NOMO-1 treated with DMSO at 0.1 percent for 48 hours (cell line): ENCODE measurements at regions not wholly inside any gene's neighbourhood (a gene's known extent, or its start where the extent isn't known, plus 50 kb on each side); places are given as distances from the start of the nearest gene placed in this dataset.
"Not testable (repeated sequence)": the region's sequence is repeated elsewhere in the genome, so short reads cannot be mapped to it uniquely, and the experiment has no call there.

Experiments used
- DNase-seq: peaks from one replicate; lab custom pipeline; 2025; ENCODE audit not compliant: unreplicated experiment; lab: John Stamatoyannopoulos, UW

DNA sequence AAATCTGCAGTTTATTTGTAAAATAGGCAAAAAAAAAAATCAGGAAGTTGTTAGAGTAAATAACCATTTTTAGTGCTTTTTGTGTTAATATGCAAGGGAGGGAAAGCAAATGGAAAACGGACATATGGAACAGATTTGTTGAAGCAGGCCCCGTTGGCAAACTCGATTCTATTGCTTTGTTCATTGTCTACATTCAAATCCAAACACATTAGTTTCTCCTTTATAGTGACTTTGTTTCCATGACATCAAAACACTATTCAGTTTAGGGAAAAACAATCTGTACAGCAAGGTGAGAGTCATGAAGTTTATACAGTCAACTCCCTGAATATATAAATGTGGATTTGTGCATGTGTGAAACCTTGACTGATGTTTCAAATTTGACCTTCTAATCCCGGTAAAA, 142.2 kb downstream of the FAM47A start:
- no peak for DNase-seq

DNA sequence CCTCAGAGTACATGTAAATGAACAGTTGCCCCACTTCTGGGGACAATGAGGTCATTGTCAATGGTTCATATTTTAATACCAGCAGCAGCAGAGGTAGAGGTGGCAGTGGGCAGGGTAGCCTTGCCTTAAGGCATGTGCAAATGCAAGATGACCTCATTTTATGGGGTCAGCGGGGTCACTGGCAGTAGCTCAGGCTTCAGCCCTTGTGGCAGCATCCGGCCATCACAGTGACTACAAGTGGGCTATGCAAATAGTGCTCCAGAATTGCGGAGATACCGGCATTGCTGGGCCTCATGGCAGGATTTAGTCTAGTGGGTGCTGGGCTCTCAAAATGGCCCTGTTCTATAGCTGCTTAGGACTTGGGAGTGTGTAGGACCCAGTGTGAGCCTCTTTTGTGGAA, 144.7 kb downstream of the FAM47A start:
- no peak for DNase-seq

DNA sequence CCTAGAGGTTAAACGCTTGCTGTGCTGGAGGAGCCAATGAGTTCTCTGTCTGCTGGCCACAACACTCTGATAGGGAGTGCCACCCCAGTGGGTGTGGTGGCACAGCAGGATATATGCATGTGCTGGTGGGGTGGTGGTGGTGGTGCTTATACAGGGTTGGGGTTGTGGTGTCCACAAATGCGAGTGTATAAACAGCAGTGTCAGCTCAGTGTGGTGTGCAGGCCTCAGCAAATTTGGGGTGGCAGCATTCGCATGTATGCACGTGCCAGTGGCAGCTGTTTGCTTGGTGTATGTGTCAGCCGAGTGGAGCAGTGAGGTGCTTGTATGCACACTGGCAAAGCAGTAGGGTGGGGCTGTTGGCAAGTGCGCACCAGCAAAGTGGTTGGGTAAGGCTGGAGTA, 157.4 kb downstream of the FAM47A start:
- DNase-seq, result no peak

DNA sequence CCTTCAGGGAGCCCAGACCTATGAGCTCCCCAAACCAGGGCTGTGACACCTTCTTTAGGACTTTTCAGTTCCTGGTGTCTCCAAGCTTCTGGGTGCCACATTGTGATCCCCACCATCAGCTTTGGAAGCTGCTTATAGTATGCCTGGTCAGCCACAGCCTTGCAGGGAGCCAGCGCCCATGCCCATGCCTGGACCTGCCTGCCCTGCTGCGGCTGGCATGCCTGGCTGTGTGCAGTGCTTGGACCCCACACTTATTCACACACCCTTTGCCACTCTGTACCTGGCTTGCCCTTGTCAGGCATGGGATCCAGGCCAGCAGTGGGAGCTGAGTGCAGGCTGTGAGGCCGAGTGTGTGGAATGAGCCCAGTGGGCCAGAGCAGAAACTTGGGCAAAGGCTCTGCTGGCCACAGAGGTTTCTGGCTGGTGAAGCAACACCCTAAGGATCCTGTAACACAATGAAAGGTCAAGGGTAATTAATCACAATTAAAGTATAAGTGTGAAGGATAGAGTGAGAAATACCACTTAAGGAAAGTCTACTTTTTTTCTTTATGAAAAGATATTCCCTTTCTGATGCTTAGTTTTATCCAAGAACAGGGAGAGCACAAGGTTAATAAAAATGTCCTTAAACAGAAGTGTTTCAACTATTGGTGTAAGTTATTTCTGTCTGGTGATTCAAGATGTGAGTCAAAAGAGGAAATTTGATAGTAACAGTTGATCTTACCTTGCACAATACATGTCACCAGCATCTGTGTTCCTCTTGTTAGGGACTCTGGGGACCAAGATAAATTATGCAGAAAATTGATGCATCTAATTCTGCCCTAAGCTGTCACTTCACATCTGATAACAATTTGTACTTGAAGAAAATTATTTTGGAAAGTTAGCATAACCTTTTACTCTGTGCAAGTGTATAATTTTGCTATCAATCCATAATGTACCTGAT, 161.8 kb downstream of the FAM47A start:
- DNase-seq, result peak; percentile 93

- DNase-seq, result no peak
Observed at GRCh38 chrX:33969105-33969504, 163.0 kb downstream of the FAM47A start.

- DNase-seq, result no peak
Observed at GRCh38 chrX:33968611-33969010, 163.5 kb downstream of the FAM47A start.

- no peak for DNase-seq
Observed at GRCh38 chrX:33949300-33949699, 182.8 kb downstream of the FAM47A start.

DNA sequence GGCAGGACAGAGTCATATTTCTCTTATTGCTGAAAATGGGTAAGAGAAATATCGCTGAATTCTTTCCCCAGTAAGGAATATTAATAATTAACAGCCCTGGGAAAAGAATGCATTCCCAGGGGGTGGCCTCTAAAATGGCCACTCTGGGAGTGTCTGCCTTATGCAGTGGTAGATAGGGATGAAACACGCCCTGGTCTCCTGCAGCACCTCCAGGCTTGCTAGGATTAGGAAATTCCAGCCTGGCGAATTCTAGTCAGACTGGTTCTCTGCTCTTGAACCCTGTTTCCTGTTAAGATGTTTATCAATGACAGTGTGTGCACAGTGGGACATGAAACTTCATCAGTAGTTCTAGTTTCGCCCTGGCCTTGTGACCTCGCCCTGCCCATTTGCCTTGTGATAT, 205.9 kb downstream of the FAM47A start:
- DNase-seq, result not testable (repeated sequence)

DNA sequence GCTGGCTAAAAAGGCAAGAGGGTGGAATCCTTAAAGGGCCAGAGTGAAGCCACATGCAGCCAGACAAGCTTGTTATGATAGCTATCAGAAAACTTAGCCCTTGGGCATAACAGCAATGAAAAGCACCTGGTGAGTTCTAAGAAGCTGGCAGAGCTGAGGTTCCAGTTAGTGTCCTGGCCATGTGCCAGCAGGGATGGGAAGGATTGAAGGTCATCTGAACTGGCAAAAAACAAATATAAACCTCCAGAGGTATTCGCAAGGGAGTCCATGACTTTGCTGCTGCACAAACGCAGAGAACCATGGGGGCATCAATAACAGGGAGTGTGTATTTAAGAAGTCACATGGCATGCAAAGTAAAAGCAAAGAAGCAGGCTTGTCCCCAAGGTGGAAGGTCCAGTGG, 208.9 kb downstream of the FAM47A start:
- no peak for DNase-seq

DNA sequence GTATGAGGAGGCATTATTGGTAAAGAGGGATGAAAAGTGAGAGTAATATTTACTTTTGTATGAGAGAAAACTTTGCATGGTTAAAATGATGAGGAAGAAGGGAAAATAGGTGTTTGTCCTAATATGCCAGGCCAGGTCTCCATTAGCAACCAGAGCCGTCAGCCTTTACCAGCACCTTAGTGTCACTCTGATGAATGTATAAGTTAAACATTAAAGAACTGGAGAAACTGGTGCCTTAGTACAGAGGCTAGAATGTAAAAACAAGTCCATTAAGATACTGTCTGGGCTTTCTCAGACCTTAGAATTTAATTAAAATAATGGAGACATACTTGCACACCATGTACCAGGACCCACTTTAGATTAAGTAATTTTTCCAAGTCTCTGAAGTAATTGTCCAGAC, 222.3 kb downstream of the FAM47A start:
- no peak for DNase-seq

DNA sequence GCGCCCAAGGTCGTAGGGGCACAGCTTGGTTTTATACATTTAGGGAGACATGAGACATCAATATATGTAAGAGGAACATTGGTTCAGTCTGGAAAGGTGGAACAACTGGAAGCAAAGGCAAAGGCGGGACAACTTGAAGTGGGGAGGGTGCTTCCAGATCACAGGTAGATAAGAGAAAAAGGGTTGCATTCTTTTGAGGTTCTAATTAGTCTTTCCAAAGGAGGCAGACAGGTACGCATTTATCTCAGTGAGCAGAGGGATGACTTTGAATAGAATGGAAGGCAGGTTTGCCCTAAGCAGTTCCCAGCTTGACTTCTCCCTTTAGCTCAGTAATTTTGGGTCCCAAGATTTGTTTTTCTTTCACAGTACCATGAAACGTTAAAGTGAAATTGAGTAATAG, 223.2 kb downstream of the FAM47A start:
- DNase-seq, result no peak

DNA sequence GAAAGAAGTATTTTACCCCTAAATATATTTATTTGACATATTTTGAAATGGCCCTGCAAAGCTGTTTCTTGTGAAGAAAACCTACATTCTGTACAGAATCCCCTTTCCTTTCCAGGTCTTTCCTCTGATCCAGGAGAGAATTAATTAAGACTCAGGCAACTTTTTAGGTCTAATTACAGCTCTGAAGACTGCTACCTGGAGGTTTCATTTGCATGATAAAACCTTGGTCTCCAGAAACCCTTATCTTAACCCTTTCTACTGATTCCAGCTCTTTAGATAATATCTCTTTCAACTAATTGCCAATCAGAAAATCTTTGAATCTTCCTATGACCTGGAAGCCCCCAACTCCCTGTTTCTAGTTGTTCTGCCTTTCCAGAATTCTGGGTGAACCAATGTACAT, 224.0 kb downstream of the FAM47A start:
- DNase-seq, result no peak

DNA sequence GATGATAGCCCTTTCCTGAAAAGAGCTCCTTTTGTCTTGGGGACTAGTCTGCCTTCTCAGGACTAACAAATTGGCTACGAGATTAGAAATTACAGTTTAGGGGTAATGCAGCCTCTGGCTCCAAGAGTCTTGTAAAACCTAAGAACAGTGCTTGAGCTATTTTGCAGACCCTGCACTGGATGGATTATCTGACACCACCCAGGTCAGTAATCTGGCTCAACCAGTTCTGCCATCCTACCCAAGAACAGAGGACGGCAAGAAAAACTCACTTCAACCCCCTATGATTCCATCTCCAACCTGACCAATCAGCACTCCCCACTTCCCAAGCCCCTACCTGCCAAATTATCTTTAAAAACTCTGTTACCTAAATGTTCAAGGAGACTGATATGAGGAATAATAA, 225.1 kb downstream of the FAM47A start:
- no peak for DNase-seq

DNA sequence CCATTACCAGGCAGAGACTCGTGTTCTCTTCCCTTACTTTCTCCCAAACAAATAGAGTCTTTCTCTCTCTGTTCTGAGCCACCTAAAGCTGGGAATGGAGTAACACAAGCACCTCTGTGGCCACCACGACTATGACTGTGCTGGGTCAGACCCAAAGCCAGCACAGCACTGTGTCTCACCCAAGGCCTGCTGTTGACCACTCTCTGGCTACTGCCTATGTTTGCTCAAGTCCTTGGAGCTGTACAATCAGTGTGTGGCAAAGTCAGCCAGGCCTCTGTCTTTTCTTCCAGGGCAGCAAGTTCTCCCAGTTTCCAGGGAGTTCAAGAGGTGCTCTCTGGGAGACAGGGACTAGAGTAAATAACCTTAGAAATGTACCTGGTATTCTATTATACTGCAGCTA, 239.4 kb downstream of the FAM47A start:
- no peak for DNase-seq

- DNase-seq, result no peak
Observed at GRCh38 chrX:33855251-33855650, 276.9 kb downstream of the FAM47A start.

- not testable (repeated sequence) for DNase-seq
Observed at GRCh38 chrX:33852146-33852545, 280.0 kb downstream of the FAM47A start.

GRCh38 chrX:33840176-33840575, 291.9 kb downstream of the FAM47A start:
- DNase-seq, result peak; percentile 39

- DNase-seq, result no peak
Observed at GRCh38 chrX:33831211-33831610, 300.9 kb downstream of the FAM47A start.

DNA sequence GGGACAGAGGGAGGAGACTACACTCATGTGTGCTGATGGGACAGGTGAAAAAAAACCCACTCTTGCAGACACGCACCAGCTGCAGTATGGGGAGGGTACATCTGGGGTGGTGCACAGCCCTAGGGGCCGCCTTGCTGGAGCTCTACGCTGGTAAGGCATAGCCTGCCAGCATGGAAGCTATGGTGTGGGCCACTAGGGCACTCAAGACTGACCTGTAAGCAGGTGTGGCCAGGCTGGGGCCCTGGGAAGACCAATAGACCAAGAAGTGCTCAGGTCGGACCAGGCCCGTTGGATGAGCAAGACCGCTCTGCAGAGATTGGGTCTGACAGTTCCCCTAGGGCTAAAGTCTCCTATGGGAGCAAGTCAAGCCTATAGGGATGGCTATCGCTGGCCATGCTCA, 314.8 kb downstream of the FAM47A start:
- no peak for DNase-seq

GRCh38 chrX:33808636-33809035, 323.5 kb downstream of the FAM47A start:
- DNase-seq, result no peak

DNA sequence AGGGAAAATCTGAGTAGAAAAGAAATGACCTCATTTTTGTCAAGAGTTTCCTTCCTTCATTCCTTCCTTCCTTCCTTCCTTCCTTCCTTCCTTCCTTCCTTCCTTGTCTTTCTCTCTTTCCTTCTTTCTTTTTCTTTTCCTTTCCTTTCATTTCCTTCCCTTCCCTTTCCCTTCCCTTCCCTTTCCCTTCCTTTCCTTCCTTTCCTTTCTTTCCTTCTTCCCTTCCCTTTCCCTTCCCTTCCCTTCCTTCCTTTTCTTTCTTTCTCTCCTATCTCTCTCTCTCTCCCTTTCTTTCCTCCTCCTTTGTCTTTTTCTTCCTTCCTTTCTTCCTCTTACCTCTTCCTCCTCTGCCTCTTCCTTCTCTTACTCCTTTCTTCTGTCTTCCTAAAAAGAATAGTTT, 347.6 kb downstream of the FAM47A start:
- no peak for DNase-seq

DNA sequence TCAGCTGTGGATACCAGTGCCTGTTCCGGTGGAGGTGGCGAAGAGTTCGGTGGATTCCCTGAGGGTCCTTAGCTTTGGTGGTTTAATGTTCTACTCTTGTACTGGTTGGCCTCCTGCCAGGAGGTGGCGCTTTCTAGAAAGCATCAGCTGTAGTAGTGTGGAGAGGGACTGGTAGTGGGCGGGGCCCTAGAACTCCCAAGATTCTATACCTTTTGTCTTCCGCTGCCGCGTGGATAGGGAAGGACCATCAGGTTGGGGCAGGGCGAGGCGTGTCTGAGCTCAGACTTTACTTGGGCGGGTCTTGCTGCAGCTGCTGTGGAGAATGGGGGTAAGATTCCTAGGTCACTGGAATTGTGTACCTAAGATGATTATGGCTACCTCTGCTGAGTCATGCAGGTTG, 390.3 kb downstream of the FAM47A start:
- DNase-seq, result no peak

GRCh38 chrX:33735182-33735581, 396.9 kb downstream of the FAM47A start:
- DNase-seq, result no peak
